Neural cell (in vitro differentiated cells): ENCODE measurements at regions not wholly inside any gene's neighbourhood (a gene's known extent, or its start where the extent isn't known, plus 50 kb on each side); places are given as distances from the start of the nearest gene placed in this dataset.
"Not testable (repeated sequence)": the region's sequence is repeated elsewhere in the genome, so short reads cannot be mapped to it uniquely, and the experiment has no call there.

Experiments
- H2AFZ ChIP-seq: fragments of 200-600, 300-800 bp; sonication (generic), shearing (Covaris generic); 2 replicates; pipeline ENCODE4 v1.6.0; 2014; ENCODE audit warnings: low read depth, mild to moderate bottlenecking, antibody characterized with exemption, low read length, moderate library complexity
- H3F3A ChIP-seq: fragments of 200-600 bp; shearing (Covaris generic); 2 replicates; pipeline ENCODE4 v1.6.1; 2016; ENCODE audit warnings: mild to moderate bottlenecking, moderate library complexity, mixed read lengths, antibody characterized with exemption, low read length; ENCODE audit not compliant: insufficient read depth, poor library complexity, severe bottlenecking
- H3K27ac ChIP-seq: fragments of 200-600, 300-800 bp; sonication (generic), shearing (Covaris generic); 2 replicates; pipeline ENCODE4 v1.5.1; 2014; ENCODE audit warnings: mild to moderate bottlenecking, low read length, moderate library complexity
- H3K27me3 ChIP-seq: fragments of 300-800, 200-600 bp; sonication (generic), shearing (Covaris generic); 2 replicates; pipeline ENCODE4 v1.6.0; 2014; ENCODE audit warnings: mild to moderate bottlenecking, low read depth, low read length, moderate library complexity; ENCODE audit not compliant: insufficient read depth
- H3K36me3 ChIP-seq: fragments of 300-800, 200-600 bp; sonication (generic), shearing (Covaris generic); 2 replicates; pipeline ENCODE4 v1.5.1; 2014; ENCODE audit warnings: mild to moderate bottlenecking, antibody characterized with exemption, low read length, moderate library complexity; ENCODE audit not compliant: insufficient read depth
- H3K4me2 ChIP-seq: fragments of 300-800, 200-600 bp; sonication (generic), shearing (Covaris generic); 2 replicates; pipeline ENCODE4 v1.6.0; 2014; ENCODE audit warnings: mild to moderate bottlenecking, low read length
- H3K4me3 ChIP-seq: fragments of 300-800, 200-600 bp; sonication (generic), shearing (Covaris generic); 2 replicates; pipeline ENCODE4 v1.5.1; 2014; ENCODE audit warnings: mild to moderate bottlenecking, low read length, moderate library complexity
- H3K79me2 ChIP-seq: fragments of 200-600 bp; shearing (Covaris generic); replicated peaks from 2 replicates; pipeline ENCODE4 v1.6.0; 2014; ENCODE audit warnings: mild to moderate bottlenecking, low read length, moderate library complexity; ENCODE audit not compliant: insufficient read depth
- H3K9ac ChIP-seq: fragments of 300-800, 200-600 bp; sonication (generic), shearing (Covaris generic); 2 replicates; pipeline ENCODE4 v1.6.1; 2016; ENCODE audit warnings: mild to moderate bottlenecking, low read length, mixed read lengths
- H3K9me2 ChIP-seq: fragments of 200-600 bp; shearing (Covaris generic); 2 replicates; pipeline ENCODE4 v1.6.1; 2016; ENCODE audit warnings: mild to moderate bottlenecking, low read length, mixed read lengths; ENCODE audit not compliant: insufficient read depth
- H3K9me3 ChIP-seq: fragments of 200-600, 300-800 bp; sonication (generic), shearing (Covaris generic); 2 replicates; pipeline ENCODE4 v1.6.1; 2016; ENCODE audit warnings: mild to moderate bottlenecking, mixed run types, low read length, moderate library complexity, mixed read lengths
- H4K20me1 ChIP-seq: fragments of 200-600 bp; shearing (Covaris generic); 2 replicates; pipeline ENCODE4 v1.6.1; 2016; ENCODE audit warnings: mild to moderate bottlenecking, mixed run types; ENCODE audit not compliant: insufficient read depth
- EP300 ChIP-seq: fragments of 450-650 bp; conservative IDR thresholded peaks from 2 replicates; pipeline ENCODE4 v1.6.1; 2014; ENCODE audit warnings: antibody characterized with exemption, mild to moderate bottlenecking, moderate library complexity; ENCODE audit not compliant: poor library complexity, severe bottlenecking
- EZH2 ChIP-seq: fragments of 200-600, 300-800 bp; shearing (Covaris generic), sonication (generic); IDR thresholded peaks from 2 replicates; pipeline ENCODE4 v1.6.1; 2014; ENCODE audit warnings: antibody characterized with exemption, low read length, borderline replicate concordance, mild to moderate bottlenecking; ENCODE audit not compliant: insufficient read depth, poor library complexity, severe bottlenecking
- POLR2AphosphoS5 ChIP-seq: IDR thresholded peaks from 2 replicates; pipeline ENCODE4 v1.6.1; 2012
- SMC3 ChIP-seq: fragments of 450-650 bp; conservative IDR thresholded peaks from 2 replicates; pipeline ENCODE4 v1.6.1; 2014; ENCODE audit warnings: antibody characterized with exemption, mild to moderate bottlenecking, moderate library complexity; ENCODE audit not compliant: poor library complexity
- TAF1 ChIP-seq: IDR thresholded peaks from 2 replicates; pipeline ENCODE4 v1.6.1; 2012; ENCODE audit warnings: low read depth
- TF ChIP-seq, protein P1 (sequence below): IDR thresholded peaks from 2 replicates; pipeline ENCODE4 v1.6.1; 2012; ENCODE audit warnings: borderline replicate concordance

GRCh38 chr4:10775132-10775531, 90.6 kb upstream of the CLNK start:
- H3K9ac ChIP-seq, H3K36me3 ChIP-seq, H3K9me2 ChIP-seq, H3K4me2 ChIP-seq, H4K20me1 ChIP-seq, H3K4me3 ChIP-seq, H3F3A ChIP-seq, H3K9me3 ChIP-seq, H2AFZ ChIP-seq, H3K27me3 ChIP-seq, H3K27ac ChIP-seq, H3K79me2 ChIP-seq: not testable (repeated sequence)

- TF ChIP-seq, protein P1, sequence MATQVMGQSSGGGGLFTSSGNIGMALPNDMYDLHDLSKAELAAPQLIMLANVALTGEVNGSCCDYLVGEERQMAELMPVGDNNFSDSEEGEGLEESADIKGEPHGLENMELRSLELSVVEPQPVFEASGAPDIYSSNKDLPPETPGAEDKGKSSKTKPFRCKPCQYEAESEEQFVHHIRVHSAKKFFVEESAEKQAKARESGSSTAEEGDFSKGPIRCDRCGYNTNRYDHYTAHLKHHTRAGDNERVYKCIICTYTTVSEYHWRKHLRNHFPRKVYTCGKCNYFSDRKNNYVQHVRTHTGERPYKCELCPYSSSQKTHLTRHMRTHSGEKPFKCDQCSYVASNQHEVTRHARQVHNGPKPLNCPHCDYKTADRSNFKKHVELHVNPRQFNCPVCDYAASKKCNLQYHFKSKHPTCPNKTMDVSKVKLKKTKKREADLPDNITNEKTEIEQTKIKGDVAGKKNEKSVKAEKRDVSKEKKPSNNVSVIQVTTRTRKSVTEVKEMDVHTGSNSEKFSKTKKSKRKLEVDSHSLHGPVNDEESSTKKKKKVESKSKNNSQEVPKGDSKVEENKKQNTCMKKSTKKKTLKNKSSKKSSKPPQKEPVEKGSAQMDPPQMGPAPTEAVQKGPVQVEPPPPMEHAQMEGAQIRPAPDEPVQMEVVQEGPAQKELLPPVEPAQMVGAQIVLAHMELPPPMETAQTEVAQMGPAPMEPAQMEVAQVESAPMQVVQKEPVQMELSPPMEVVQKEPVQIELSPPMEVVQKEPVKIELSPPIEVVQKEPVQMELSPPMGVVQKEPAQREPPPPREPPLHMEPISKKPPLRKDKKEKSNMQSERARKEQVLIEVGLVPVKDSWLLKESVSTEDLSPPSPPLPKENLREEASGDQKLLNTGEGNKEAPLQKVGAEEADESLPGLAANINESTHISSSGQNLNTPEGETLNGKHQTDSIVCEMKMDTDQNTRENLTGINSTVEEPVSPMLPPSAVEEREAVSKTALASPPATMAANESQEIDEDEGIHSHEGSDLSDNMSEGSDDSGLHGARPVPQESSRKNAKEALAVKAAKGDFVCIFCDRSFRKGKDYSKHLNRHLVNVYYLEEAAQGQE = no peak
- TF ChIP-seq EP300 (no peak), SMC3 (no peak), POLR2AphosphoS5 (no peak)
- H3K79me2 ChIP-seq = no peaks in the 10 kb centered on the region
- H3K27ac ChIP-seq = no peak overlapping the region
- H3F3A ChIP-seq = no peaks in the 10 kb centered on the region
- no peaks in the 10 kb centered on the region for H3K36me3 ChIP-seq
- H3K9me2 ChIP-seq = no peaks in the 10 kb centered on the region
- H3K4me2 ChIP-seq = no peak overlapping the region
- H3K9me3 ChIP-seq = no peaks in the 10 kb centered on the region
- no peaks in the 10 kb centered on the region for H3K27me3 ChIP-seq
- H4K20me1 ChIP-seq = no peaks in the 10 kb centered on the region
- no peak overlapping the region for H2AFZ ChIP-seq
- no peak overlapping the region for H3K9ac ChIP-seq
- H3K4me3 ChIP-seq = no peak overlapping the region
These were observed 89.1 kb upstream of the CLNK start for GRCh38 chr4:10773656-10774055.

DNA sequence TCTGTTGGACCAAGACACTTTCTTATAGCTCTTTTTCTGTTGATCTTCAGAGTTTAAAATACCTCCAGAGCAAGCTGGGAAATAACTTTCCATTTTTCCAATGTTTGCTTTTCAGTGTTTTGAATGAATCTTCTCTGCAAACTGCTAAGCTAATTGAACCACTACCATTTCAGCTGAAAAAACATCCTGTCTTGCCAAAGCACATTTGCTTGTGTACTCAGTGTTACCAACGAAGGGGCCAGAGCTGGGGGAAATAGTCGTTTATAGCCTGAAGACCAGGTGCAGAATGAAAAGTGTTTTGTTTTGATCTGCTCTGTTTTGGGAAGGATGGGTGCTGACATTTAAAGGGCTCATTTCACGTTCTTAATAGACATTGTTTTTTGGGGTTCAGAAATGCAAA, 88.4 kb upstream of the CLNK start:
- Histone ChIP-seq H3K36me3 (no peaks in the 10 kb centered on the region), H3F3A (no peaks in the 10 kb centered on the region), H3K79me2 (no peaks in the 10 kb centered on the region), H3K27me3 (no peaks in the 10 kb centered on the region), H2AFZ (no peak overlapping the region), H4K20me1 (no peaks in the 10 kb centered on the region), H3K9ac (no peak overlapping the region), H3K4me2 (no peak overlapping the region), H3K9me2 (no peaks in the 10 kb centered on the region), H3K27ac (no peak overlapping the region), H3K4me3 (no peak overlapping the region), H3K9me3 (no peaks in the 10 kb centered on the region)
- TF ChIP-seq TAF1 = no peak
- TF ChIP-seq POLR2AphosphoS5 = no peak

GRCh38 chr4:10765386-10765785, 80.8 kb upstream of the CLNK start:
- Histone ChIP-seq H3F3A (no peaks in the 10 kb centered on the region), H2AFZ (no peak overlapping the region), H3K9me2 (no peaks in the 10 kb centered on the region), H4K20me1 (no peaks in the 10 kb centered on the region), H3K79me2 (no peaks in the 10 kb centered on the region), H3K9me3 (no peaks in the 10 kb centered on the region), H3K9ac (no peak overlapping the region), H3K36me3 (no peaks in the 10 kb centered on the region), H3K4me3 (no peak overlapping the region), H3K27ac (no peak overlapping the region), H3K4me2 (no peak overlapping the region), H3K27me3 (no peaks in the 10 kb centered on the region)
- TF ChIP-seq, protein P1 = no peak
- TF ChIP-seq POLR2AphosphoS5 = no peak
- TF ChIP-seq EZH2 = no peak
- no peak for TF ChIP-seq EP300
